Colonic mucosa (tissue), 4 donors: ENCODE measurements at regions not wholly inside any gene's neighbourhood (a gene's known extent, or its start where the extent isn't known, plus 50 kb on each side); places are given as distances from the start of the nearest gene placed in this dataset.

ENCODE experiments used
- DNase-seq: peaks from one replicate; pipeline ENCODE4 v3.0.0-alpha.2; 2020
- H3K27ac ChIP-seq: fragments of 200-600 bp; one replicate; pipeline ENCODE4 v1.8.0; 2021
- H3K27me3 ChIP-seq: fragments of 200-600 bp; one replicate; pipeline ENCODE4 v1.8.0; 2021
- H3K36me3 ChIP-seq: fragments of 200-600 bp; one replicate; pipeline ENCODE4 v1.8.0; 2021
- H3K4me1 ChIP-seq: fragments of 200-600 bp; one replicate; pipeline ENCODE4 v1.8.0; 2021; ENCODE audit warnings: mild to moderate bottlenecking
- H3K4me3 ChIP-seq: fragments of 200-600 bp; one replicate; pipeline ENCODE4 v1.8.0; 2021
- H3K9ac ChIP-seq, 2 donors: one replicate each; pipeline ENCODE4 v1.7.0; 2013; ENCODE audit warnings: control low read depth in 2 of 2, low read depth in 2 of 2, low read length in 2 of 2
- H3K9me3 ChIP-seq: fragments of 200-600 bp; one replicate; pipeline ENCODE4 v1.8.0; 2021
- intact Hi-C: fragments of 100-400 bp; cut with DNase I; formaldehyde crosslinking; loops from one replicate; pipeline ENCODE4 v1.14.1; 2022
- TF ChIP-seq, protein P1 (sequence below): fragments of 200-600 bp; IDR thresholded peaks from one replicate; pipeline ENCODE4 v1.8.0; 2022; ENCODE audit warnings: antibody characterized with exemption, mild to moderate bottlenecking
- donor health status: healthy.
- donor health status: DM: no; HTN: no; CAD: no.
- donor health status: DM: no; HTN: no; CAD: no.

DNA sequence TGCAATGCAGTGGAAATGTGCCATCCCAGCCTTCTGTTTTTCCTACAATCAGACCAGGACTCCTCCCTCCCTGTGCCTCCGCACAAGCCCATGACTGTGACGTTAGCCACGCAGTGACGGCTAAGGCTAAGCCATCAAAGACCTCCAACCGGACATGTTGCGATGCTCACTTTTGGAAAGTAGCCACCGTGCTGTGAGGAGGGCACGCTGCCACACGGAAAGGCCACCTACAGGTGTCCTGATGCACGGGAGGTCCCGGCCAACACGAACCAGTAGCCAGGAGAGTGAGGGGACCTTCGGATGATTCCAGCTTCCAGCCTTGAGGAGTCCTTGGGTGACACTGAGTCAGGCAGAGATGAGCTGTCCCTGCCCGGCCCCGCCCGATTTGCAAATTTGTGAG lies 53.9 kb downstream of the FOXL1 start:
- Histone ChIP-seq H3K4me1 (no peaks in the 10 kb centered on the region), H3K36me3 (no peaks in the 10 kb centered on the region), H3K9me3 (no peaks in the 10 kb centered on the region), H3K27ac (no peak overlapping the region), H3K27me3 (no peaks in the 10 kb centered on the region), H3K4me3 (no peak overlapping the region), H3K9ac (no peak overlapping the region)
- intact Hi-C loops, result no loop called here
- TF ChIP-seq, protein P1, sequence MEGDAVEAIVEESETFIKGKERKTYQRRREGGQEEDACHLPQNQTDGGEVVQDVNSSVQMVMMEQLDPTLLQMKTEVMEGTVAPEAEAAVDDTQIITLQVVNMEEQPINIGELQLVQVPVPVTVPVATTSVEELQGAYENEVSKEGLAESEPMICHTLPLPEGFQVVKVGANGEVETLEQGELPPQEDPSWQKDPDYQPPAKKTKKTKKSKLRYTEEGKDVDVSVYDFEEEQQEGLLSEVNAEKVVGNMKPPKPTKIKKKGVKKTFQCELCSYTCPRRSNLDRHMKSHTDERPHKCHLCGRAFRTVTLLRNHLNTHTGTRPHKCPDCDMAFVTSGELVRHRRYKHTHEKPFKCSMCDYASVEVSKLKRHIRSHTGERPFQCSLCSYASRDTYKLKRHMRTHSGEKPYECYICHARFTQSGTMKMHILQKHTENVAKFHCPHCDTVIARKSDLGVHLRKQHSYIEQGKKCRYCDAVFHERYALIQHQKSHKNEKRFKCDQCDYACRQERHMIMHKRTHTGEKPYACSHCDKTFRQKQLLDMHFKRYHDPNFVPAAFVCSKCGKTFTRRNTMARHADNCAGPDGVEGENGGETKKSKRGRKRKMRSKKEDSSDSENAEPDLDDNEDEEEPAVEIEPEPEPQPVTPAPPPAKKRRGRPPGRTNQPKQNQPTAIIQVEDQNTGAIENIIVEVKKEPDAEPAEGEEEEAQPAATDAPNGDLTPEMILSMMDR, result no peak
- DNase-seq, result no peak

DNA sequence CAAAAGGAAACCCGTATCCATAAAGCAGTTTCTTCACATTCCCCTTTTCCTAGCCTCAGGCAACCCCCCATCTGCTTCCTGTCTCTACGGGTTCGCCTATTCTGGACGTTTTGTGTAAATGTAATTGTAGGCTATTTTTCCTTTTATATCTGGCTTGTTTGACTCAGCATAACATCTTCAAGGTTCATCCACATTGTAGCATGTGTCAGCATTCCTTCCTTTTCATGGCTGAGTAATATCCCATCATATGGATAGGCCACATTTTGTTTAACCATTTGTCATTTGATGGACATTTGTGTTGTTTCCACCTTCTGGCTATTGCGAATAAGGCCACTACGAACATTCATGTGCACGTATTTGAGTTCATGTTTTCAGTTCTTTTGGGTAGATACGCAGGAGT lies 54.6 kb downstream of the FOXL1 start:
- TF ChIP-seq, protein P1, result no peak
- Histone ChIP-seq H3K4me3 (no peak overlapping the region), H3K36me3 (no peaks in the 10 kb centered on the region), H3K27ac (no peak overlapping the region), H3K4me1 (no peaks in the 10 kb centered on the region), H3K27me3 (no peaks in the 10 kb centered on the region), H3K9me3 (no peaks in the 10 kb centered on the region), H3K9ac (no peak overlapping the region)
- intact Hi-C loops, result no loop called here
- no peak for DNase-seq

DNA sequence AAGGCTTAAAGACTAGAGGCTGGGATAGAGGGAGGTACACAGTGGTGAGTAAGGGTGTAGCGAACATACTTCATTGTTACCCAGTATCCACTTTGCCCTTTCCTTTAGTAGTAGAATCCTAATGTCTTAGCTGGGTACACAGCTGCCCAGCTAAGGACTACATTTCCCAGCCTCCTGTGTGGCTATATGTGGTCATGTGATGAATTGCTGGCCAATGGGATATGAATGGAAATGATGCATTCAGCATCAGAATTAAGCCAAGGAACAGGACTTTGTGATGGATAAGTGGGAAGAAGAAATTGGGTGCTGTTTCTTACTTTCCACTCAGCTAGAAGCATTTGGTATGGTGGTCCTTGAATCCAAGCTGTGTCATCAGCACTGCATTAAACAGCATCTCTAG lies 55.9 kb downstream of the FOXL1 start:
- intact Hi-C loops, result no loop called here
- Histone ChIP-seq H3K9me3 (no peaks in the 10 kb centered on the region), H3K4me1 (no peaks in the 10 kb centered on the region), H3K36me3 (no peaks in the 10 kb centered on the region), H3K9ac (no peak overlapping the region), H3K27me3 (no peaks in the 10 kb centered on the region), H3K4me3 (no peak overlapping the region), H3K27ac (no peak overlapping the region)
- DNase-seq, result no peak
- TF ChIP-seq, protein P1, result no peak

DNA sequence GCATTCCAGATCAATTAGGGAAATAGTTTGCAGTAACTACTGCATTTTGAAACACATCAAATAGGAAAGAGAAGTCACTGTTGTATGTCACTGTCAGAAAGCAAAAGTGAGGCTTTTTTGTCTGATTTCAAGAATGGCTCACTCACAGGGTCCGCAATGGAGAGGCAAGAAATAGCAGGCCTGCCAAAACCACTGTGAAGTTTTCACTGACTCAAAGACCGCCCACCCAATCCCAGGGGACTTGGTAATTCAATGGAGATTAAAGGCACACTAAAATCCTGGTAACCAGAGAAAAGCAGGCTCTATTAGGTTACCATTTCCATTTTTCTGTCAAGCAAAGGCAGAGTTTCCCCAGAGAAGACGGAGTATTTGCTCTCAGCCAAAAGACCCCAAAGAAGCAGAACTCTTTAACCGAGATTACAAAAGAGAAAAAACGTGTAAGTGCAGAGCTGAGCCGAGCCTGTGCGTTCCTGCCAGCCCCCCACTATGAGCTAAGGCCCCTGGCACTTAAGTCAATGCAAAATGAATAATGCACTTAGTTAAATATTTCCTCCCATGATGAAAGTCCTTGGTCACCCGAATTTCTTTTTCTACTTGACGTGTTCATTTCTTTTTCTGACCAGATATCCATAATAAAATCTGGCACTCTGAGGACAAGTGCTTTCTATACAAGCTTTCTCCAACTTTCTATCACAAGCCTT lies 57.0 kb downstream of the FOXL1 start:
- Histone ChIP-seq H3K27me3 (no peaks in the 10 kb centered on the region), H3K9ac (no peak overlapping the region), H3K36me3 (no peaks in the 10 kb centered on the region), H3K9me3 (no peaks in the 10 kb centered on the region), H3K4me3 (no peak overlapping the region), H3K4me1 (no peaks in the 10 kb centered on the region), H3K27ac (no peak overlapping the region)
- TF ChIP-seq, protein P1, result no peak
- intact Hi-C loops, result no loop called here
- DNase-seq, result no peak

DNA sequence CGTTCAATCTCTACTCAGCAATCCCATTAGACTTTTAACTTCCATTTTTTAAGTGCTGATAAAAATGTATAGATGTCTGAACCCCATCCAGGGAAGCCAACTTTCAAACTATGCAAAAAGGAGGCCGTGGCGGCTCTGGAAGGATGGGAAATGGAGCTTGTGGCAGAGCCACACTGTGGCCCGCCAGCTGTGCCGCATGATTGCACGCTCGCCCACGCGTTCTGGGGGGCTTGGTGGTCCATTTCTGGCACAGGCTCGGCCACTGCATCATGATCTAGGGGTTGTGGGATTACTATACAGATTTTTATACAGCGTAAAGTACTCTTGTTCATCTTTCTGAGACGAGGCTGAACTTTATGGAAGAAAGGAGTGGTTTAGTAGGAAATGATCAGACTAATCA lies 57.6 kb downstream of the FOXL1 start:
- intact Hi-C loops, result no loop called here
- TF ChIP-seq, protein P1, result no peak
- Histone ChIP-seq H3K27me3 (no peaks in the 10 kb centered on the region), H3K4me1 (no peaks in the 10 kb centered on the region), H3K9me3 (no peaks in the 10 kb centered on the region), H3K4me3 (no peak overlapping the region), H3K27ac (no peak overlapping the region), H3K9ac (no peak overlapping the region), H3K36me3 (no peaks in the 10 kb centered on the region)
- DNase-seq, result no peak
